Neuronal stem cell (in vitro differentiated cells): ENCODE measurements at regions not wholly inside any gene's neighbourhood (a gene's known extent, or its start where the extent isn't known, plus 50 kb on each side); places are given as distances from the start of the nearest gene placed in this dataset.

Source experiments
- DNase-seq: peaks from one replicate; pipeline ENCODE4 v3.0.0-alpha.2; 2013; ENCODE audit warnings: low spot score
- H2AFZ ChIP-seq: one replicate; pipeline ENCODE4 v1.6.1; 2013; ENCODE audit warnings: mild to moderate bottlenecking, low read length, inconsistent platforms
- H2AK5ac ChIP-seq: 2 replicates; pipeline ENCODE4 v1.6.1; 2013; ENCODE audit warnings: low read depth, mild to moderate bottlenecking, inconsistent platforms, low read length, moderate library complexity, mixed read lengths
- H2BK120ac ChIP-seq: 2 replicates; pipeline ENCODE4 v1.6.1; 2013; ENCODE audit warnings: low read depth, mild to moderate bottlenecking, inconsistent platforms, low read length, moderate library complexity, mixed read lengths
- H2BK12ac ChIP-seq: one replicate; pipeline ENCODE4 v1.6.1; 2013; ENCODE audit warnings: low read length, inconsistent platforms
- H2BK15ac ChIP-seq: 2 replicates; pipeline ENCODE4 v1.6.1; 2013; ENCODE audit warnings: mild to moderate bottlenecking, low read length, inconsistent platforms, mixed read lengths
- H2BK5ac ChIP-seq: one replicate; pipeline ENCODE4 v1.6.1; 2013; ENCODE audit warnings: inconsistent platforms, mild to moderate bottlenecking, low read length, moderate library complexity
- H3K14ac ChIP-seq: one replicate; pipeline ENCODE4 v1.6.1; 2013; ENCODE audit warnings: low read length, inconsistent platforms
- H3K18ac ChIP-seq: 2 replicates; pipeline ENCODE4 v1.6.1; 2013; ENCODE audit warnings: low read length, inconsistent platforms
- H3K23ac ChIP-seq: 2 replicates; pipeline ENCODE4 v1.6.1; 2013; ENCODE audit warnings: low read depth, mild to moderate bottlenecking, mixed read lengths, low read length, inconsistent platforms; ENCODE audit not compliant: poor library complexity
- H3K27ac ChIP-seq: replicated peaks from 3 replicates; pipeline ENCODE4 v1.5.1; 2013; ENCODE audit warnings: low read length, inconsistent platforms
- H3K27me3 ChIP-seq, 3 experiments: 2 replicates each; pipeline ENCODE4 v1.6.1; 2013; ENCODE audit warnings: low read length in 3 of 3, mild to moderate bottlenecking in 2 of 3, inconsistent platforms in 1 of 3, low read depth in 1 of 3, mixed read lengths in 1 of 3, moderate library complexity in 1 of 3; ENCODE audit not compliant: control insufficient read depth in 3 of 3, insufficient read depth in 3 of 3
- H3K36me3 ChIP-seq, 2 donors: replicated peaks in 1 of 2; 2 replicates each; pipeline ENCODE4 v1.6.1; 2013; ENCODE audit warnings: low read length in 2 of 2; ENCODE audit not compliant: control insufficient read depth in 2 of 2, insufficient read depth in 2 of 2
- H3K4ac ChIP-seq: 2 replicates; pipeline ENCODE4 v1.6.1; 2013; ENCODE audit warnings: inconsistent platforms, mild to moderate bottlenecking, low read length, moderate library complexity
- H3K4me1 ChIP-seq, 2 donors: 1 replicate in 1 of 2; 2 replicates in 1 of 2; pipeline ENCODE4 v1.6.1; 2013; ENCODE audit warnings: low read length in 2 of 2, low read depth in 1 of 2; ENCODE audit not compliant: control insufficient read depth in 2 of 2, insufficient read depth in 1 of 2
- H3K4me2 ChIP-seq: one replicate; pipeline ENCODE4 v1.6.1; 2013; ENCODE audit warnings: mild to moderate bottlenecking, low read length, inconsistent platforms; ENCODE audit not compliant: insufficient read depth, poor library complexity, severe bottlenecking
- H3K4me3 ChIP-seq, 2 donors: 2 replicates each; pipeline ENCODE4 v1.5.1; 2013; ENCODE audit warnings: low read length in 2 of 2, mild to moderate bottlenecking in 2 of 2, inconsistent platforms in 1 of 2, moderate library complexity in 1 of 2
- H3K79me1 ChIP-seq: one replicate; pipeline ENCODE4 v1.6.1; 2013; ENCODE audit warnings: low read depth, mild to moderate bottlenecking, inconsistent platforms, low read length, moderate library complexity
- H3K9ac ChIP-seq: one replicate; pipeline ENCODE4 v1.6.1; 2013; ENCODE audit warnings: mild to moderate bottlenecking, low read depth, low read length, inconsistent platforms; ENCODE audit not compliant: poor library complexity
- H3K9me3 ChIP-seq, 2 donors: replicated peaks in 1 of 2; 2 replicates each; pipeline versions ENCODE3 to v1.6.1; 2013; ENCODE audit warnings: low read length in 2 of 2, mild to moderate bottlenecking in 2 of 2, inconsistent platforms in 1 of 2, low read depth in 1 of 2, mixed read lengths in 1 of 2, moderate library complexity in 1 of 2; ENCODE audit not compliant: control insufficient read depth in 2 of 2, insufficient read depth in 1 of 2
- H4K8ac ChIP-seq: one replicate; pipeline ENCODE4 v1.6.1; 2013; ENCODE audit warnings: low read depth, mild to moderate bottlenecking, inconsistent platforms, low read length, moderate library complexity
- H4K91ac ChIP-seq: one replicate; pipeline ENCODE4 v1.6.1; 2013; ENCODE audit warnings: low read length, low read depth, mild to moderate bottlenecking, inconsistent platforms; ENCODE audit not compliant: poor library complexity
- WGBS, 2 donors: extraction: QIAGEN DNeasy Blood & Tissue Kit; methylation state at CpG; one replicate each; pipeline ENCODE4 v1.1.7; 2013; ENCODE audit warnings: missing lambda C conversion rate in 2 of 2, mixed read lengths in 1 of 2; ENCODE audit not compliant: insufficient read length in 2 of 2, insufficient replicate concordance in 1 of 2; ENCODE audit errors: extremely low coverage in 2 of 2; 5-methylcytosine and 5-hydroxymethylcytosine counted together

GRCh38 chr11:10920205-10920604 is 62.4 kb upstream of the ZBED5 start:
- H2AFZ ChIP-seq: no peak overlapping the region
- H2BK120ac ChIP-seq: no peak overlapping the region
- H2AK5ac ChIP-seq: no peak overlapping the region
- no peaks in the 10 kb centered on the region for H3K27me3 ChIP-seq
- no peak overlapping the region for H2BK5ac ChIP-seq
- no peaks in the 10 kb centered on the region for H3K79me1 ChIP-seq
- H2BK12ac ChIP-seq: no peak overlapping the region
- H3K9me3 ChIP-seq: peaks cover 7 to 16% of the 10 kb centered on the region in 2 donors
- H3K14ac ChIP-seq: no peak overlapping the region
- no CpG with 5 or more reads among the region's 1 CpG for WGBS, 2 donors
- no peaks in the 10 kb centered on the region for H3K36me3 ChIP-seq
- H3K4me3 ChIP-seq: no peak overlapping the region
- H3K23ac ChIP-seq: no peak overlapping the region
- DNase-seq: no peak
- H3K4me1 ChIP-seq: peaks cover 0 to 1% of the 10 kb centered on the region in 2 donors
- H3K4me2 ChIP-seq: no peak overlapping the region
- H3K18ac ChIP-seq: no peak overlapping the region
- H3K27ac ChIP-seq: no peak overlapping the region
- H2BK15ac ChIP-seq: no peak overlapping the region
- H4K8ac ChIP-seq: no peak overlapping the region
- H3K4ac ChIP-seq: no peak overlapping the region
- H4K91ac ChIP-seq: no peak overlapping the region
- no peak overlapping the region for H3K9ac ChIP-seq

GRCh38 chr11:10918698-10919097 is 60.8 kb upstream of the ZBED5 start:
- Histone ChIP-seq H3K18ac (no peak overlapping the region), H3K4me2 (no peak overlapping the region), H4K91ac (no peak overlapping the region), H3K9ac (no peak overlapping the region), H3K4me3 (no peak overlapping the region), H3K23ac (no peak overlapping the region), H4K8ac (no peak overlapping the region), H3K4me1 (no peaks in the 10 kb centered on the region), H3K36me3 (no peaks in the 10 kb centered on the region), H2AK5ac (no peak overlapping the region), H3K27ac (no peak overlapping the region), H3K9me3 (peaks cover 7 to 16% of the 10 kb centered on the region in 2 donors), H3K4ac (no peak overlapping the region), H3K79me1 (no peaks in the 10 kb centered on the region), H3K14ac (no peak overlapping the region), H2BK120ac (no peak overlapping the region), H3K27me3 (no peaks in the 10 kb centered on the region), H2BK12ac (no peak overlapping the region), H2BK5ac (no peak overlapping the region), H2AFZ (no peak overlapping the region), H2BK15ac (no peak overlapping the region)
- WGBS, 2 donors: no CpG with 5 or more reads among the region's 1 CpG
- DNase-seq: no peak

GRCh38 chr11:10918275-10918674 is 60.4 kb upstream of the ZBED5 start:
- H3K27me3 ChIP-seq: no peaks in the 10 kb centered on the region
- no peak overlapping the region for H3K27ac ChIP-seq
- H2BK15ac ChIP-seq: no peak overlapping the region
- no peak overlapping the region for H3K4me2 ChIP-seq
- peaks cover 7 to 16% of the 10 kb centered on the region in 2 donors for H3K9me3 ChIP-seq
- no peak overlapping the region for H4K91ac ChIP-seq
- WGBS, 2 donors: no CpG with 5 or more reads among the region's 1 CpG
- H3K36me3 ChIP-seq: no peaks in the 10 kb centered on the region
- no peaks in the 10 kb centered on the region for H3K79me1 ChIP-seq
- H2AK5ac ChIP-seq: no peak overlapping the region
- no peak overlapping the region for H3K18ac ChIP-seq
- no peak overlapping the region for H2BK12ac ChIP-seq
- no peaks in the 10 kb centered on the region for H3K4me1 ChIP-seq
- no peak overlapping the region for H2BK120ac ChIP-seq
- no peak overlapping the region for H2BK5ac ChIP-seq
- no peak overlapping the region for H2AFZ ChIP-seq
- no peak overlapping the region for H3K14ac ChIP-seq
- no peak overlapping the region for H3K4ac ChIP-seq
- no peak overlapping the region for H3K4me3 ChIP-seq
- no peak overlapping the region for H4K8ac ChIP-seq
- no peak overlapping the region for H3K9ac ChIP-seq
- no peak for DNase-seq
- H3K23ac ChIP-seq: no peak overlapping the region

DNA sequence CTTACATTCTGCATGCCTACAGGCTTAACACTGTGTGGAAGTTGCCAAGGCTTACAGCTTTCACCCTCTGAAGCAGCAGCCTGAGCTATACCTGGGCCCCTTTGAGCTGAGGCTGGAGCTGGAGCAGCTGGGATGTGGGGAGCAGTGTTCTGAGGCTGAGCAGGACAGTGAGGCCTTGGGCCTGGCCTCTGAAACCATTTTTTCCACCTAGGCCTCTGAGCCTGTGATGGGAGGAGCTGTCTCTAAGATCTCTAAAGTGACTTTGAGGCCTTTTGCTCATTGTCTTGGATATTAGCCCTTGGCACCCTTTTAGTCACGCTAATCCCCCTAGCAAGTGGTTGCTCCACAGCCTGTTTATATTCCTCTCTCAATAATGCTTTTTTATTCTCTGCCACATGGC is 59.9 kb upstream of the ZBED5 start:
- DNase-seq: no peak
- no peak overlapping the region for H2AFZ ChIP-seq
- H3K27ac ChIP-seq: no peak overlapping the region
- no peak overlapping the region for H3K23ac ChIP-seq
- no peaks in the 10 kb centered on the region for H3K36me3 ChIP-seq
- H2BK12ac ChIP-seq: no peak overlapping the region
- no peak overlapping the region for H3K9ac ChIP-seq
- no CpG with 5 or more reads among the region's 1 CpG for WGBS, 2 donors
- no peak overlapping the region for H3K4me3 ChIP-seq
- no peak overlapping the region for H2BK15ac ChIP-seq
- no peak overlapping the region for H3K4ac ChIP-seq
- no peaks in the 10 kb centered on the region for H3K79me1 ChIP-seq
- H4K8ac ChIP-seq: no peak overlapping the region
- no peaks in the 10 kb centered on the region for H3K4me1 ChIP-seq
- no peak overlapping the region for H4K91ac ChIP-seq
- H3K18ac ChIP-seq: no peak overlapping the region
- H3K9me3 ChIP-seq: peaks cover 7 to 16% of the 10 kb centered on the region in 2 donors
- H3K27me3 ChIP-seq: no peaks in the 10 kb centered on the region
- H2BK5ac ChIP-seq: no peak overlapping the region
- H3K4me2 ChIP-seq: no peak overlapping the region
- no peak overlapping the region for H3K14ac ChIP-seq
- H2BK120ac ChIP-seq: no peak overlapping the region
- H2AK5ac ChIP-seq: no peak overlapping the region
